ENCODE measurements at regions not wholly inside any gene's neighbourhood (a gene's known extent, or its start where the extent isn't known, plus 50 kb on each side); places are given as distances from the start of the nearest gene placed in this dataset.

- CTCF ChIA-PET, result no interaction called here
- FAIRE-seq, result no peak
Observed at GRCh38 chr5:144009116-144009515, 161.3 kb downstream of the YIPF5 start.

More at GRCh38 chr5:144009116-144009515, 161.3 kb downstream of the YIPF5 start:
- Histone ChIP-seq H3K9ac (ENCODE audit: control insufficient read depth, insufficient read depth, low read length) (no peak overlapping the region), H3K36me3 (ENCODE audit: control insufficient read depth in 2 of 2, insufficient read depth in 2 of 2, low read length in 1 of 2) (no peaks in the 10 kb centered on the region), H3K27ac (ENCODE audit: control insufficient read depth, insufficient read depth) (no peak overlapping the region), H3K4me3 (no peak overlapping the region), H4K20me1 (ENCODE audit: control insufficient read depth, insufficient read depth) (no peaks in the 10 kb centered on the region), H3K4me2 (ENCODE audit: control insufficient read depth, insufficient read depth) (no peak overlapping the region), H3K79me2 (ENCODE audit: control insufficient read depth, insufficient read depth, low read length) (no peaks in the 10 kb centered on the region), H3K9me3 (replicated peaks; ENCODE audit: control insufficient read depth, insufficient read depth, low read length) (peaks cover 2% of the 10 kb centered on the region; the same call in 2 of the 3 replicates), H3K4me1 (ENCODE audit: control insufficient read depth, insufficient read depth, low read length) (no peaks in the 10 kb centered on the region), H3K27me3 (replicated peaks in 1 of 2; ENCODE audit: control insufficient read depth in 2 of 2, insufficient read depth in 2 of 2, low read length in 1 of 2) (no peaks in the 10 kb centered on the region), H2AFZ (ENCODE audit: control insufficient read depth, low read depth, low read length) (no peak overlapping the region)
- DNase-seq (ENCODE audit: low read depth, low spot score) (no peak), ATAC-seq (no peak)
- intact Hi-C loops (cut with micrococcal nuclease; ENCODE audit: unreplicated experiment) (no loop called here), in situ Hi-C loops (cut with MboI) (no loop called here)
- no TSS peak for BruUV-seq (replicated peaks)
- ChIA-PET SMC1A (ENCODE audit: uncharacterized antibody, unreplicated experiment) (no interaction called here), POLR2A (no interaction called here), RAD21 (ENCODE audit: unreplicated experiment) (no interaction called here)
- TF ChIP-seq ZSCAN29 (IDR thresholded peaks at IDR 0.05) (no peak), E2F8 (IDR thresholded peaks at IDR 0.05; ENCODE audit: low read depth, partially characterized antibody) (no peak), ESRRA (IDR thresholded peaks at IDR 0.05; ENCODE audit: low read length) (no peak), CBX3 (IDR thresholded peaks at IDR 0.05; ENCODE audit: borderline replicate concordance, low read depth) (no peak), PML (IDR thresholded peaks at IDR 0.05; ENCODE audit: low read length) (no peak), IRF3 (IDR thresholded peaks at IDR 0.05) (no peak), CTCF (IDR thresholded peaks at IDR 0.05 in 2 of 3, conservative IDR thresholded peaks at IDR 0.05 in 1 of 3; ENCODE audit: control insufficient read depth in 2 of 3, extremely low read depth in 1 of 3, insufficient read depth in 1 of 3, low read depth in 3 of 3, low read length in 3 of 3) (no peak)

All from GM12878 (cell line).